ENCODE measurements at regions not wholly inside any gene's neighbourhood (a gene's known extent, or its start where the extent isn't known, plus 50 kb on each side); places are given as distances from the start of the nearest gene placed in this dataset.

GRCh38 chr12:47296828-47297227 is 217.1 kb upstream of the AMIGO2 start:
- Histone ChIP-seq H3K36me3 (ENCODE audit: insufficient read depth, low read depth, low read length) (no peaks in the 10 kb centered on the region), H3K27ac (ENCODE audit: low read length) (no peak overlapping the region), H3K9ac (ENCODE audit: low read depth, low read length) (no peak overlapping the region), H3K9me3 (ENCODE audit: insufficient read depth, low read depth, low read length) (no peaks in the 10 kb centered on the region), H3K4me3 (ENCODE audit: low read length) (no peak overlapping the region), H3K4me1 (ENCODE audit: insufficient read depth, low read length) (no peaks in the 10 kb centered on the region), H3K27me3 (ENCODE audit: insufficient read depth, low read length) (no peaks in the 10 kb centered on the region)

- no peaks in the 10 kb centered on the region for H3K36me3 ChIP-seq (ENCODE audit: insufficient read depth, low read depth, low read length)
- no peak overlapping the region for H3K4me3 ChIP-seq (ENCODE audit: low read length)
- no peaks in the 10 kb centered on the region for H3K9me3 ChIP-seq (ENCODE audit: insufficient read depth, low read depth, low read length)
- no peak overlapping the region for H3K9ac ChIP-seq (ENCODE audit: low read depth, low read length)
- no peaks in the 10 kb centered on the region for H3K27me3 ChIP-seq (ENCODE audit: insufficient read depth, low read length)
- H3K4me1 ChIP-seq (ENCODE audit: insufficient read depth, low read length), result no peaks in the 10 kb centered on the region
- H3K27ac ChIP-seq (ENCODE audit: low read length), result no peak overlapping the region
Measured at GRCh38 chr12:47293406-47293805, 213.6 kb upstream of the AMIGO2 start.

- Histone ChIP-seq H3K4me1 (ENCODE audit: insufficient read depth, low read length) (no peaks in the 10 kb centered on the region), H3K27ac (ENCODE audit: low read length) (no peak overlapping the region), H3K27me3 (ENCODE audit: insufficient read depth, low read length) (no peaks in the 10 kb centered on the region)
Measured at GRCh38 chr12:47286676-47287075, 206.9 kb upstream of the AMIGO2 start.

More at GRCh38 chr12:47286676-47287075, 206.9 kb upstream of the AMIGO2 start:
- Histone ChIP-seq H3K9ac (ENCODE audit: low read depth, low read length) (no peak overlapping the region), H3K4me3 (ENCODE audit: low read length) (no peak overlapping the region), H3K36me3 (ENCODE audit: insufficient read depth, low read depth, low read length) (no peaks in the 10 kb centered on the region), H3K9me3 (ENCODE audit: insufficient read depth, low read depth, low read length) (no peaks in the 10 kb centered on the region)
